Uterus (tissue), 2 donors: ENCODE measurements at regions not wholly inside any gene's neighbourhood (a gene's known extent, or its start where the extent isn't known, plus 50 kb on each side); places are given as distances from the start of the nearest gene placed in this dataset.

Experiments used
- POLR2A ChIP-seq, 2 donors: fragments of 450-650 bp; IDR thresholded peaks; one replicate each; pipeline ENCODE4 v1.6.1; 2016; ENCODE audit warnings: antibody characterized with exemption in 2 of 2, mild to moderate bottlenecking in 1 of 2, moderate library complexity in 1 of 2
- TF ChIP-seq, protein P1 (sequence below), 4 experiments: fragments of 200-600 bp in 2 of 4; fragments of 450-650 bp in 2 of 4; sonication (generic) in 2 of 4; IDR thresholded peaks; one replicate each; pipeline ENCODE4 v1.5.1; 2016 to 2019; ENCODE audit warnings: antibody characterized with exemption in 4 of 4, mild to moderate bottlenecking in 2 of 4, moderate library complexity in 1 of 4

DNA sequence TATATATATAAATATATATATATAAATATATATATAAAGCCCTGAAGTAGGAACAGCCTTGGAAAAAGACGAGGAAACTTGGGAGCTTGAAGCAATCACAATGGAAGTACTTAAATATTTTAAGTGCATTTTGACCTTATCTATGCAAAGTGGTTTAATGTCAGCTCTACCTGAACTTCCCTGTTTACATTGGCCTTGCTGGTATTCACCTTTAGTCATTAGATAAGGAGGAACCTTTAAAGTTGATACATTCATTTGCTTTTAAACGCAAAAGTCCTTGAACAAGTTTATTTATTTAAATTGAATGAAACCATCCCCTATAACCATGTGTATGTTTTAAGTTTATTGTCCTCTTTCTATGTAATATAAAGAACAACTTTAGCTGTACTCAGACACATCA, 166.7 kb upstream of the ANKRD50 start:
- TF ChIP-seq, protein P1, sequence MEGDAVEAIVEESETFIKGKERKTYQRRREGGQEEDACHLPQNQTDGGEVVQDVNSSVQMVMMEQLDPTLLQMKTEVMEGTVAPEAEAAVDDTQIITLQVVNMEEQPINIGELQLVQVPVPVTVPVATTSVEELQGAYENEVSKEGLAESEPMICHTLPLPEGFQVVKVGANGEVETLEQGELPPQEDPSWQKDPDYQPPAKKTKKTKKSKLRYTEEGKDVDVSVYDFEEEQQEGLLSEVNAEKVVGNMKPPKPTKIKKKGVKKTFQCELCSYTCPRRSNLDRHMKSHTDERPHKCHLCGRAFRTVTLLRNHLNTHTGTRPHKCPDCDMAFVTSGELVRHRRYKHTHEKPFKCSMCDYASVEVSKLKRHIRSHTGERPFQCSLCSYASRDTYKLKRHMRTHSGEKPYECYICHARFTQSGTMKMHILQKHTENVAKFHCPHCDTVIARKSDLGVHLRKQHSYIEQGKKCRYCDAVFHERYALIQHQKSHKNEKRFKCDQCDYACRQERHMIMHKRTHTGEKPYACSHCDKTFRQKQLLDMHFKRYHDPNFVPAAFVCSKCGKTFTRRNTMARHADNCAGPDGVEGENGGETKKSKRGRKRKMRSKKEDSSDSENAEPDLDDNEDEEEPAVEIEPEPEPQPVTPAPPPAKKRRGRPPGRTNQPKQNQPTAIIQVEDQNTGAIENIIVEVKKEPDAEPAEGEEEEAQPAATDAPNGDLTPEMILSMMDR (IDR thresholded peaks at IDR 0.05), result no peak
- no peak for TF ChIP-seq POLR2A (IDR thresholded peaks at IDR 0.05)
